IMR-90 (cell line): ENCODE measurements at regions not wholly inside any gene's neighbourhood (a gene's known extent, or its start where the extent isn't known, plus 50 kb on each side); places are given as distances from the start of the nearest gene placed in this dataset.

Experiments
- ATAC-seq: fragments of 200-7000 bp; cut with Tn5 transposase; 2 replicates; pipeline ENCODE4 v1.9.1; 2020; ENCODE audit warnings: low read depth, mild to moderate bottlenecking, moderate library complexity
- BruUV-seq: library from RNA; stranded (reverse); fragments of 400-500 nt; replicated peaks from 2 replicates; lab custom pipeline; 2021; lab: Mats Ljungman, UMichigan
- CTCF ChIA-PET: fragments of 300-600 bp; formaldehyde crosslinking; extraction: SDS; loops from one replicate; lab custom pipeline; 2021; ENCODE audit warnings: antibody characterized with exemption; lab: Yijun Ruan, JAX
- POLR2A ChIA-PET: fragments of 300-600 bp; sonication (Branson Sonifier 250); formaldehyde crosslinking; loops from one replicate; lab custom pipeline; 2022; ENCODE audit warnings: antibody characterized with exemption; ENCODE audit not compliant: unreplicated experiment; lab: Charles Lee
- DNase-seq: peaks from one replicate; pipeline ENCODE4 v3.0.0; 2013
- H2AFZ ChIP-seq: replicated peaks from 2 replicates; pipeline ENCODE3; 2013; ENCODE audit warnings: low read length, mild to moderate bottlenecking; ENCODE audit not compliant: poor library complexity
- H2AK5ac ChIP-seq: 2 replicates; pipeline ENCODE4 v1.6.1; 2013; ENCODE audit warnings: low read depth, low read length, inconsistent platforms
- H2AK9ac ChIP-seq: replicated peaks from 2 replicates; pipeline ENCODE3; 2013; ENCODE audit warnings: mild to moderate bottlenecking, low read depth, low read length, moderate library complexity; ENCODE audit not compliant: poor library complexity
- H2BK120ac ChIP-seq: 2 replicates; pipeline ENCODE4 v1.6.1; 2013; ENCODE audit warnings: low read depth, low read length, inconsistent platforms
- H2BK15ac ChIP-seq: 3 replicates; pipeline ENCODE4 v1.6.1; 2013; ENCODE audit warnings: low read depth, low read length, inconsistent platforms
- H2BK20ac ChIP-seq: 2 replicates; pipeline ENCODE4 v1.6.1; 2013; ENCODE audit warnings: low read depth, mild to moderate bottlenecking, inconsistent platforms, low read length, moderate library complexity
- H2BK5ac ChIP-seq: 2 replicates; pipeline ENCODE4 v1.6.1; 2013; ENCODE audit warnings: mild to moderate bottlenecking, low read depth, low read length, inconsistent platforms; ENCODE audit not compliant: poor library complexity, severe bottlenecking
- H3K14ac ChIP-seq: replicated peaks from 2 replicates; pipeline ENCODE4 v1.6.1; 2013; ENCODE audit warnings: low read depth, low read length, inconsistent platforms
- H3K18ac ChIP-seq: 2 replicates; pipeline ENCODE4 v1.6.1; 2013; ENCODE audit warnings: low read depth, low read length, control low read depth
- H3K23ac ChIP-seq: 2 replicates; pipeline ENCODE4 v1.6.1; 2013; ENCODE audit warnings: low read depth, low read length, inconsistent platforms
- H3K27ac ChIP-seq: 2 replicates; pipeline ENCODE4 v1.5.1; 2013; ENCODE audit warnings: mild to moderate bottlenecking, control low read depth, low read length; ENCODE audit not compliant: insufficient read depth
- H3K27me3 ChIP-seq: 2 replicates; pipeline ENCODE4 v1.6.1; 2013; ENCODE audit warnings: low read length; ENCODE audit not compliant: control insufficient read depth, insufficient read depth
- H3K36me3 ChIP-seq: 2 replicates; pipeline ENCODE4 v1.6.1; 2013; ENCODE audit warnings: low read length, mixed read lengths; ENCODE audit not compliant: control insufficient read depth, insufficient read depth
- H3K4ac ChIP-seq: 2 replicates; pipeline ENCODE4 v1.6.1; 2013; ENCODE audit warnings: low read depth, low read length, inconsistent platforms
- H3K4me1 ChIP-seq: 2 replicates; pipeline ENCODE4 v1.6.1; 2013; ENCODE audit warnings: low read length, mixed read lengths; ENCODE audit not compliant: control insufficient read depth, insufficient read depth
- H3K4me2 ChIP-seq: 2 replicates; pipeline ENCODE4 v1.6.1; 2013; ENCODE audit warnings: low read depth, mild to moderate bottlenecking, control low read depth, low read length, moderate library complexity
- H3K4me3 ChIP-seq: 2 replicates; pipeline ENCODE4 v1.5.1; 2013; ENCODE audit warnings: low read depth, mild to moderate bottlenecking, control low read depth, low read length, moderate library complexity; ENCODE audit not compliant: insufficient read depth
- H3K56ac ChIP-seq: 2 replicates; pipeline ENCODE4 v1.6.1; 2013; ENCODE audit warnings: low read length, inconsistent platforms; ENCODE audit not compliant: insufficient read depth; ENCODE audit errors: extremely low read depth
- H3K79me1 ChIP-seq, 2 experiments: 2 replicates each; pipeline ENCODE4 v1.6.1; 2013; ENCODE audit warnings: low read length in 2 of 2, inconsistent platforms in 1 of 2, low read depth in 1 of 2
- H3K9ac ChIP-seq: 2 replicates; pipeline ENCODE4 v1.6.1; 2013; ENCODE audit warnings: low read depth, low read length, control low read depth
- H3K9me1 ChIP-seq: 2 replicates; pipeline ENCODE4 v1.6.1; 2013; ENCODE audit warnings: low read length, inconsistent platforms; ENCODE audit not compliant: insufficient read depth
- H3K9me3 ChIP-seq: 2 replicates; pipeline ENCODE4 v1.6.1; 2013; ENCODE audit warnings: low read length; ENCODE audit not compliant: control insufficient read depth, insufficient read depth
- H4K20me1 ChIP-seq: 2 replicates; pipeline ENCODE4 v1.6.1; 2013; ENCODE audit warnings: low read length, inconsistent platforms; ENCODE audit not compliant: insufficient read depth
- H4K5ac ChIP-seq: 2 replicates; pipeline ENCODE4 v1.6.1; 2013; ENCODE audit warnings: mild to moderate bottlenecking, low read depth, low read length, control low read depth
- H4K8ac ChIP-seq, 2 experiments: 2 replicates each; pipeline ENCODE4 v1.6.1; 2013; ENCODE audit warnings: low read depth in 2 of 2, low read length in 2 of 2, control low read depth in 1 of 2, inconsistent platforms in 1 of 2
- H4K91ac ChIP-seq: 2 replicates; pipeline ENCODE4 v1.6.1; 2013; ENCODE audit warnings: low read depth, low read length, inconsistent platforms; ENCODE audit not compliant: insufficient read depth
- BHLHE40 ChIP-seq: fragments of 150-350 bp; IDR thresholded peaks from 2 replicates; pipeline ENCODE4 v1.6.1; 2016; ENCODE audit warnings: mild to moderate bottlenecking, low read depth, low read length
- CHD1 ChIP-seq: IDR thresholded peaks from 2 replicates; pipeline ENCODE4 v1.6.1; 2012; ENCODE audit warnings: low read depth, low read length, improper control_type of control experiment
- FOS ChIP-seq: fragments of 150-350 bp; IDR thresholded peaks from 2 replicates; pipeline ENCODE4 v1.6.1; 2016; ENCODE audit warnings: low read depth, low read length
- NFE2L2 ChIP-seq: fragments of 150-350 bp; IDR thresholded peaks from 2 replicates; pipeline ENCODE4 v1.6.1; 2016; ENCODE audit warnings: low read depth, mild to moderate bottlenecking, low read length
- SMC3 ChIP-seq: fragments of 150-350 bp; IDR thresholded peaks from 2 replicates; pipeline ENCODE4 v1.6.1; 2016; ENCODE audit warnings: low read depth, mild to moderate bottlenecking, antibody characterized with exemption, low read length, moderate library complexity
- dilution Hi-C: fragments of 300-500 bp; cut with HindIII; formaldehyde crosslinking; loops from one replicate; pipeline ENCODE4 v1.14.3; 2018; ENCODE audit warnings: low sequenced_read_pairs; ENCODE audit not compliant: unreplicated experiment
- in situ Hi-C: fragments of 300-500 bp; cut with MboI; formaldehyde crosslinking; loops from 3 replicates; pipeline ENCODE4 v1.14.3; 2019; ENCODE audit warnings: low sequenced_read_pairs, inconsistent platforms, mixed read lengths
- intact Hi-C: fragments of 100-400 bp; cut with micrococcal nuclease; formaldehyde crosslinking; loops from 2 replicates; pipeline ENCODE4 v1.10.0; 2022
- TF ChIP-seq, protein P1 (sequence below): conservative IDR thresholded peaks from 2 replicates; pipeline ENCODE4 v1.5.1; 2012; ENCODE audit warnings: mild to moderate bottlenecking, low read depth, low read length, improper control_type of control experiment

- no peak overlapping the region for H3K27ac ChIP-seq
- no peaks in the 10 kb centered on the region for H3K9me1 ChIP-seq
- no peaks in the 10 kb centered on the region for H3K36me3 ChIP-seq
- ChIA-PET POLR2A (no interaction called here), CTCF (no interaction called here)
- no peak overlapping the region for H3K18ac ChIP-seq
- H3K4ac ChIP-seq = no peak overlapping the region
- H4K91ac ChIP-seq = no peak overlapping the region
- H4K20me1 ChIP-seq = no peaks in the 10 kb centered on the region
- ATAC-seq (no peak), DNase-seq (no peak)
- TF ChIP-seq, protein P1, sequence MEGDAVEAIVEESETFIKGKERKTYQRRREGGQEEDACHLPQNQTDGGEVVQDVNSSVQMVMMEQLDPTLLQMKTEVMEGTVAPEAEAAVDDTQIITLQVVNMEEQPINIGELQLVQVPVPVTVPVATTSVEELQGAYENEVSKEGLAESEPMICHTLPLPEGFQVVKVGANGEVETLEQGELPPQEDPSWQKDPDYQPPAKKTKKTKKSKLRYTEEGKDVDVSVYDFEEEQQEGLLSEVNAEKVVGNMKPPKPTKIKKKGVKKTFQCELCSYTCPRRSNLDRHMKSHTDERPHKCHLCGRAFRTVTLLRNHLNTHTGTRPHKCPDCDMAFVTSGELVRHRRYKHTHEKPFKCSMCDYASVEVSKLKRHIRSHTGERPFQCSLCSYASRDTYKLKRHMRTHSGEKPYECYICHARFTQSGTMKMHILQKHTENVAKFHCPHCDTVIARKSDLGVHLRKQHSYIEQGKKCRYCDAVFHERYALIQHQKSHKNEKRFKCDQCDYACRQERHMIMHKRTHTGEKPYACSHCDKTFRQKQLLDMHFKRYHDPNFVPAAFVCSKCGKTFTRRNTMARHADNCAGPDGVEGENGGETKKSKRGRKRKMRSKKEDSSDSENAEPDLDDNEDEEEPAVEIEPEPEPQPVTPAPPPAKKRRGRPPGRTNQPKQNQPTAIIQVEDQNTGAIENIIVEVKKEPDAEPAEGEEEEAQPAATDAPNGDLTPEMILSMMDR = no peak
- no peak for TF ChIP-seq FOS
- no peak for TF ChIP-seq NFE2L2
- TF ChIP-seq BHLHE40 = no peak
- no peak for TF ChIP-seq SMC3
- TF ChIP-seq CHD1 = no peak
- no peaks in the 10 kb centered on the region for H3K27me3 ChIP-seq
- no peak overlapping the region for H3K23ac ChIP-seq
- no peak overlapping the region for H3K14ac ChIP-seq
- no peak overlapping the region for H3K4me2 ChIP-seq
- no peak overlapping the region for H4K8ac ChIP-seq
- no peak overlapping the region for H2AFZ ChIP-seq
- in situ Hi-C loops = no loop called here
- intact Hi-C loops = no loop called here
- no peak overlapping the region for H2BK15ac ChIP-seq
- no peak overlapping the region for H2AK5ac ChIP-seq
- H3K4me1 ChIP-seq = no peaks in the 10 kb centered on the region
- BruUV-seq = no TSS peak
- H2AK9ac ChIP-seq = no peak overlapping the region
- no peaks in the 10 kb centered on the region for H3K79me1 ChIP-seq
- H2BK5ac ChIP-seq = no peak overlapping the region
- H3K9me3 ChIP-seq = no peaks in the 10 kb centered on the region
- H2BK120ac ChIP-seq = no peak overlapping the region
- H4K5ac ChIP-seq = no peak overlapping the region
- H2BK20ac ChIP-seq = no peak overlapping the region
- dilution Hi-C loops = no loop called here
- no peak overlapping the region for H3K56ac ChIP-seq
- H3K4me3 ChIP-seq = no peak overlapping the region
- H3K9ac ChIP-seq = no peak overlapping the region
Observed at GRCh38 chr11:93256623-93257022, 58.8 kb upstream of the SLC36A4 start.
